GM12891 (cell line): ENCODE measurements at regions not wholly inside any gene's neighbourhood (a gene's known extent, or its start where the extent isn't known, plus 50 kb on each side); places are given as distances from the start of the nearest gene placed in this dataset.

ENCODE experiments used
- DNase-seq: peaks from one replicate; pipeline ENCODE4 v3.0.0; 2011; ENCODE audit warnings: low spot score; ENCODE audit not compliant: insufficient read length
- FAIRE-seq: peaks from 2 replicates; lab custom pipeline; 2011; peaks lifted over from hg19 to GRCh38; lab: Jason Lieb, UNC
- PAX5 ChIP-seq: IDR thresholded peaks from 2 replicates; pipeline ENCODE4 v1.6.1; 2011; ENCODE audit warnings: low read length, moderate library complexity, mild to moderate bottlenecking; ENCODE audit not compliant: insufficient read depth, severe bottlenecking
- POLR2A ChIP-seq: IDR thresholded peaks from 2 replicates; pipeline ENCODE4 v1.6.1; 2011; ENCODE audit warnings: low read depth, low read length, control low read depth
- POLR2AphosphoS5 ChIP-seq: IDR thresholded peaks from 2 replicates; pipeline ENCODE4 v1.6.1; 2011; ENCODE audit warnings: low read depth, low read length, control low read depth
- POU2F2 ChIP-seq: IDR thresholded peaks from 2 replicates; pipeline ENCODE4 v1.6.1; 2011; ENCODE audit warnings: low read depth, mild to moderate bottlenecking, control low read depth, low read length, moderate library complexity
- SPI1 ChIP-seq: IDR thresholded peaks from 2 replicates; pipeline ENCODE4 v1.6.1; 2011; ENCODE audit warnings: low read depth, low read length, control low read depth
- TAF1 ChIP-seq: IDR thresholded peaks from 2 replicates; pipeline ENCODE4 v1.6.1; 2011; ENCODE audit warnings: low read depth, low read length, control low read depth

DNA sequence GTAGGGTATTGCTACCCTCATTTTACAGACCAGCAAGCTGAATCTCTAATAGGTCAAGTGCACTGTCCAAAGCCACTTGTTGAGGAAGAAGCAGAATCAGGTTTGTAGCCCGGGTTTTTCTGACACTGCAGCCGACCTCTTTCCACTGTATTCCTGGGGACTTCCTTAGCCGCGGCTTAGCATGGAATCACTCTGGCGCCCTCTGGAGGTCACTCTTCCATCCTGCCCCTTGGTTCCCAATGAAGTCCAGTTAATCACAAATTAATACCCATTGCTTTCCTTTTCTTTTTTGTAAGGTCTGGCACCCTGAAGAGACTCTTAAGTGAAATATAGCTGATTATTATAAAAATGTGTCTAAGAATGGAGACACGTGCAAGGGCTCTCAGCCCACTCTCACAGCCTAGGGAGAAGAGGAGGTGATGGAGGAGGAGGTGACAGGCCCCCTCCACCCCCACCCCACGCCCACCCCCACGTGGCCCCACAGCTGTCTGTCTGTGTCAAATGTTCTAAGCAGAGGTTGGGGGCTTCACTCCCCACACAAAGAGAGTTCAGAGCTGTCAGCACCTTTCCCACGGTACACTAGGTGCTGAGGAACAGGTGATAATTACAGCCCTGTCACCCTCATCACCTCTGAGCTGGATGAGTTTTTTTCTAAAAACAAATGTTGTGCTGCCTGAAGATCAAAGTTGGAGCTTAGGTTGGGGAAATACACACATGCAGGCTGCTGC is 57.7 kb upstream of the DRD2 start:
- TF ChIP-seq POU2F2 (no peak), SPI1 (peak; percentile 23; the same call in 1 of the 2 replicates)
- DNase-seq (peak; percentile 17), FAIRE-seq (no peak)

DNA sequence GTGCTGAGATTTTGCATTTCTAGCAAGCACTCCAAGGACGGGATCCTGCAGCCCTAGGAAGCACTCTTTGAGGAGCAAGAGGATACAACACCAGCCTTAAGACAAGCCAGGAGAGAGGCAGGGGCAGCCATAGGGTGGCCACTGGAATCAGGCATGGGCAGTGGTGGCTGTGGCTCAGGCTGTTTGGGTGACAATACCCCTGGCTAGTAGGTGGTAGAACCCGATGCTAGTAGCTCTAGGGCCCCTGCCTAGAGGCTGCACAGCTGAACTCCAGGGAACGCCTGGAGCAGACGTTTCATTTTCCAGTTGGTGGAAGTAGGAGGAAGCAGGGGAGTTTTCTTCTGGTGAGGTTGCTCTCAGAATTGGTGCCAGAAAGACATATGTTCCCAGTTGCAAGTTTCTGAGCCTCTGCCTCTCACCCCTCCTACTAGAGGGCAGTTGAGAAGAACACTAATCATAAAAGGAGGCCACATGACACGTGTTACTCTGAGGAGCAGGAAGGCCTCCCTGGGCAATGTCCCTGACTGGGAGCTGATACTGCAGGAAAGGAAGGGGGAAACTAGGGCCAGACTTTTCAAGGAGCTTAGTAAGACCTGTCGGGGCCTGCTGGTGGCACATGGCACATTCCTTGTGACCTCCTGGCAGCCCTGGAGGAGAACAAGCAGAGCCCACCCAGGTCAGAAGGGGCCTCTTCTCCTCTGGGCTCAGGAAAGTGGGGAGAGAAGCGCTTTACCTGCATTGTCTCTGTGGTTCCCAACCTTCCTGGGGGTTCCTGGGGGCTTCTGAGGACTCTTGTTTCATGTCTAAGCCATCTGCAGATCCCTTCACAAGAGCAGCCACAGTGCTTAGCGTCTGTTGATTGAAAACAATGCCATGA is 56.6 kb upstream of the DRD2 start:
- TF ChIP-seq POLR2AphosphoS5 (no peak), SPI1 (no peak)
- DNase-seq (no peak), FAIRE-seq (no peak)

DNA sequence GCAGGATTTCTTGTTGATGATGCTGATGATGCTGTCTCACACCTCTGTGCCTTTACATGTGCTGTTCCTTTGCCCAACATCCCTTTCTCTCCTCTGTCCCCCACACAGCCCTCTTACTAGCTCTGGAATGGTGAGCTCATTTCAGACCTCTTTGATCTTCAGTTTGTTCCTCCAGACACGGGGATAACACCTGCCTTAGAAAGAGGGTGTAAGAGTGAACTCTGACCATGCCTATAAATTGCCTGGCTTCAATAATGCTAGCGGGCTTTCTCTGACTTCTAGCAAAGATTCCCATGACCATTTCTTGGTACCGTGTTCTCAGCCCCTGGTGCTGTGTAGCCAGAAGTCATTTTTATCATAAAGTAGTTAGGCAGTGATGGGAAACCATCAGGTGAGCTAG is 55.9 kb upstream of the DRD2 start:
- FAIRE-seq = no peak
- DNase-seq = no peak

DNA sequence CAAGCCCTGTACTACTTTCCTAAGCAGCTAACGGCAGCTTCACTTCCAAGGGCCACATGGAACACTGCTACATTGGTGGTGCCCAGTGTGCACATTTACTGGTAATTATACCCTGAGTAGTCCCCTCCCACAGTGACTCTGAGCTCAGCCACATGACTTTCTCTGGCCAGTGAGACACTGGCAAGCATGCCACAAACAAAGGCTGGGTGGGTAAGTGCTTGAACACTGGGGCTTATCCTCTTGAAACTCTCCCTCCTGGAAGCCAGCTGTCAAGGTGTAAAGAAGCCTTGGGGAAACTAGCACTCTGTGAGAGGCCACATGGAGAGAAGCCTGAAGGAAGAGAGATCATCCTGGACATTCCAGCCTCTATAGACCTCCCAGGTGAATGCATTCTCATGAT is 54.4 kb upstream of the DRD2 start:
- TF ChIP-seq TAF1 = no peak
- no peak for TF ChIP-seq POLR2A
- TF ChIP-seq SPI1 = no peak
- TF ChIP-seq POU2F2 = no peak
- no peak for TF ChIP-seq POLR2AphosphoS5
- no peak for TF ChIP-seq PAX5
- FAIRE-seq (no peak), DNase-seq (no peak)

More for the DNA sequence above, 55.9 kb upstream of the DRD2 start:
- no peak for TF ChIP-seq TAF1
- TF ChIP-seq POLR2A = no peak
- TF ChIP-seq SPI1 = no peak
- TF ChIP-seq POU2F2 = no peak
- TF ChIP-seq PAX5 = no peak
- no peak for TF ChIP-seq POLR2AphosphoS5

DNA sequence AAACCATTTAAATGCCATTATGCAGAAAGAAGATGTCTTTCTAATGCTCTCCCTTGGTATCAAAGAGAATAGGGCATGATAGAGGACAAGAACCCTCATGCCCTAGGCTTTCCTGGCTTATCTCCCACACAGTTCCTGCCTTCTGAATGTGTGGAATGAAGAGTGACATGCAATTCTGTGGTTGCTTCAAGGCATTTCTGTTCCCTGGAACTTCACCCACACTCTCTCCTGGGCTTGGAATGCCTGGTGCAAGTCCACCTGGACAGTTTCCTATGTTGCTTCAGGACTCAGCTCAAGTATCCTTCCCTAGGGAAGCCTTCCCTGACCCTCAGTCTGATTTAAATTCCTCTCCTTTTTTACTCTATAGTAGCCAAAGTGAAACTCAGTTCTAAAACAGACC is 53.8 kb upstream of the DRD2 start:
- no peak for FAIRE-seq
- DNase-seq = no peak
- no peak for TF ChIP-seq SPI1
- TF ChIP-seq POLR2A = no peak
- no peak for TF ChIP-seq PAX5
- no peak for TF ChIP-seq TAF1
- no peak for TF ChIP-seq POU2F2

DNA sequence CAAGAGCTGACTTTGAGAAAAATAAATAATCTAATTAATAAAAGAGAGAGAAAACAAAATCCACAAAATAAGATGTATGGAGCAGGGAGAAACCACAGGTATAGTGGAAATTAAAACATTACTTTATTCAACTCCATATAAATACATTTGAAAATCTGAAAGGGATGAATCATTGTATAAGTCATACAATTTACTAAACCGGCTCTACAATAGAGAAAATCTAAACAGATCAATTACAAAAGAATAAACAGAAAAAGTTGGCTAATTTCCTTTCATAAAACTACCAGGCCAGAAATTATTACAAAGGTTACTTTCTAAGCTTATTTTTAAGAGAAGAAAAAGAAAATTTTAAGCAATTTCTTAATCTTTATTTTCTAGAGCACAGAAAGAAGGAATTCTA is 51.3 kb upstream of the DRD2 start:
- TF ChIP-seq PAX5 (no peak), POLR2AphosphoS5 (no peak), POLR2A (no peak), POU2F2 (no peak), TAF1 (no peak), SPI1 (no peak)
- FAIRE-seq (no peak), DNase-seq (no peak)
